B cell (primary cell): ENCODE measurements at regions not wholly inside any gene's neighbourhood (a gene's known extent, or its start where the extent isn't known, plus 50 kb on each side); places are given as distances from the start of the nearest gene placed in this dataset.

Experiments used
- EZH2 ChIP-seq: IDR thresholded peaks from 2 replicates; pipeline ENCODE4 v1.6.1; 2012; ENCODE audit warnings: borderline replicate concordance, low read depth, mild to moderate bottlenecking, moderate library complexity, low read length; ENCODE audit not compliant: insufficient read depth, poor library complexity, severe bottlenecking
- TF ChIP-seq, protein P1 (sequence below): fragments of 200-600 bp; IDR thresholded peaks from one replicate; pipeline ENCODE4 v1.8.0; 2022; ENCODE audit warnings: antibody characterized with exemption, mild to moderate bottlenecking

DNA sequence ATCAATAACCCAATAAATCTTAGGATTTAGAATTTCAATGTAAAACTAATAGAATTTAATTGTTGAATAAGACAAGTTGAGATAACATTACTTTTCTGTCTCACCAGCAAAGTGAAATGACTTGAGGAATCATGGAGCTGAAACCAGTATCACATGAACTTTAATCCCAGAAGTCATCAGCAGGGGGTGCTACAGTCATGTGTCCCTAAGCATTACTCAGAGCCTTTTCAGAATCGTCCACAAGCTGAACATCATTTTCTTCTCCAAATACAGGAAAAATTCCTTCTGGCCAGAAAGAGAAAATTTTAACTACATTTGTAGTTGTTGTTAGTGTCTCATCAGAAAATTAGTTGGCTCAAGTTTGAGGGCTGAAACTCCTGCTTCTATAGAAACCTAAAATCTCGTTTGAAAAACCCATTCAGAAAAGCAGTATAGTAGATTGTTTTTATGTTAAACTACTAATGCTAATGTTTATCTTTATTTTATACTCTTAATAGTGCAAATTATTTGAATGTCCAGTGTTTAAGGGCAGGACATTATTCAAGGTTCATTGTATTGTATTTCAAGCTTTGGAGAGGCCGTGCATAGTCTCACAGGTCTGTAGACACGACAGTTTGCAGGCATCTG, 384.1 kb downstream of the PLOD2 start:
- no peak for TF ChIP-seq EZH2
- TF ChIP-seq, protein P1, sequence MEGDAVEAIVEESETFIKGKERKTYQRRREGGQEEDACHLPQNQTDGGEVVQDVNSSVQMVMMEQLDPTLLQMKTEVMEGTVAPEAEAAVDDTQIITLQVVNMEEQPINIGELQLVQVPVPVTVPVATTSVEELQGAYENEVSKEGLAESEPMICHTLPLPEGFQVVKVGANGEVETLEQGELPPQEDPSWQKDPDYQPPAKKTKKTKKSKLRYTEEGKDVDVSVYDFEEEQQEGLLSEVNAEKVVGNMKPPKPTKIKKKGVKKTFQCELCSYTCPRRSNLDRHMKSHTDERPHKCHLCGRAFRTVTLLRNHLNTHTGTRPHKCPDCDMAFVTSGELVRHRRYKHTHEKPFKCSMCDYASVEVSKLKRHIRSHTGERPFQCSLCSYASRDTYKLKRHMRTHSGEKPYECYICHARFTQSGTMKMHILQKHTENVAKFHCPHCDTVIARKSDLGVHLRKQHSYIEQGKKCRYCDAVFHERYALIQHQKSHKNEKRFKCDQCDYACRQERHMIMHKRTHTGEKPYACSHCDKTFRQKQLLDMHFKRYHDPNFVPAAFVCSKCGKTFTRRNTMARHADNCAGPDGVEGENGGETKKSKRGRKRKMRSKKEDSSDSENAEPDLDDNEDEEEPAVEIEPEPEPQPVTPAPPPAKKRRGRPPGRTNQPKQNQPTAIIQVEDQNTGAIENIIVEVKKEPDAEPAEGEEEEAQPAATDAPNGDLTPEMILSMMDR, result no peak
